GM19467 (cell line): ENCODE measurements at regions not wholly inside any gene's neighbourhood (a gene's known extent, or its start where the extent isn't known, plus 50 kb on each side); places are given as distances from the start of the nearest gene placed in this dataset.

Experiments used
- ATAC-seq: cut with Tn5 transposase; IDR thresholded peaks from one replicate; pipeline ENCODE4 v1.9.1; 2021; ENCODE audit warnings: mild to moderate bottlenecking, moderate library complexity; ENCODE audit not compliant: unreplicated experiment

DNA sequence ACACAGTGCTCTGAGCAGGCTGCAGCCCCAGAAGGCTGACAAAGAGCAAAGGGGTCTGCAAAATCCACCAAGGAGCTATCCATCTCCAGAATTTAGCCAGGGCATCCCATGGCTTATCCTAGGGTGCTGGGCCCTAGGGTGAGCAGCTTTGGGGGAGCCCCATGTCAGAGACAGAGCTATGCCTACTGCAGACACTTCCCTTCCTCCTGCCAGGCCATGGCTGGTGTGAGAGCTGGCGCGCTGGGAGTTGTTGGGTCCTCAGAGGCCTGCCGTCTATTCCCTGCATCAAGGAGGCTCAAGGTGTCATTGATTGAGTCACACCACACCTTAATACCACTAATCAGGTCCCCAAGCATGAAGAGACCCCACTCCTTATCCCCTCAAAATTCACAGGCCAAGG is 85.3 kb upstream of the TP53I11 start:
- no peak for ATAC-seq

DNA sequence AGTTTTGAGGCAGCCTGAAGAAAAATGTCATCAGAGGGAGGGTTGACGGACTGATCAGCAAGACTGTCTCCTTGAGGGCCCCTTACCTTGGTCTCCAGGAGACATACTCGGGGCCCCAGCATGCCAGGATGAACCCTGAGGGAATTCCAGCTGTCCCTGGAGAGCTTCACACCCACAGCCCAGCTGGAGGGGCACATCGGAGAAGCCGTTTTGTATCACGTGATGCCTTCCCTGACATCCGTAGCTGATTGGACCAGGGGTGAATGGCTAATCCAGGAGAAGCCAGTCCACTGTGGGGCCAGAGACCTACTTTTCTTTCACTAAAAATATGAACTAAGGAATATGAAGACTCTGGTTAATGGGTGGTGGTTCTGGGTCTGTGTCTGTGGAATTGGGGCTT is 86.0 kb upstream of the TP53I11 start:
- no peak for ATAC-seq

DNA sequence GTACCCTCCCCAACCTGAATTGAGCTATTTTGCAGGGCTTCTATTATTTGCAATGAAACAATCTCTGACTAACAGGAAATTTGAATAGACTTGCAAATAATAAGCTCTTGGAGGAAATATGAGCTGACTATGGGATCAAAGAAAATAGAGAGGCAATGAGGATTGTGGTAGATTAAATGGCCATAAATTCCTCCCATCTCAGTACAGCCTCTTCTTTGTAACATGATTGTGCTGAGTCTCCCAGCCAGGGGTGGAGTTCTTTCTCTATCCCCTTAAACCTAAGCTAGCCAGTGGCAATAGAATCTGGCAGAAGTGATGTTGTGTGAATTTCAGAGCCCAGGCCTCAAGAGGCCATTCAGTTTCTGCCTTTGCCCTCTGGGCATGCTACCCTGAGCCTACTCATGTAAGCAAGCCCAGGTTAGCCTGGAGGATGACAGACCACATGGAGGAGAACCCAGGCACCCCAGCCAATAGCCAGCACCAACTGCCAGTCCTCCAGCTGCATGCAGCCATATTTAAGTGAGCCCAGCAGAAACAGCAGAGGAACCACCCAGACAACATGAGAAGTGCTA is 86.8 kb upstream of the TP53I11 start:
- ATAC-seq, result no peak

DNA sequence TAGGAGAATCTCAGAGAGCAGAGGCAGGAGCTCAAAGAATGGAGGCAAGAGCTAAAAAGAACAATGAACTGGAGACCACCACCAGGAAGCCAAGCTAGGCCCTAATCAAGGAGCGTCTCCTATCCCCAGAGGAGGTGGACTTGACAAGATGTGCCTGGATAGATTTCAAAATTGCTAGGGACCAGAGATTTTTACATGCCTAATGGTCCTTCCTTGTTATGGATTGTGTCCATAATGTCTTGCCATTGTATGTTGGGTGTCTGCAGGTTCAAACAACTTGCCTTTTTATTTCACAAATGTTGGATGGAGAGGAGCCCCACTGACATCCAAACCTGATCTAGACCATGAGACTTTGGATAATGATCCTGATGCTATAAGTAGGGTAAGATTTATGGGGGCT is 88.2 kb upstream of the TP53I11 start:
- ATAC-seq, result no peak

DNA sequence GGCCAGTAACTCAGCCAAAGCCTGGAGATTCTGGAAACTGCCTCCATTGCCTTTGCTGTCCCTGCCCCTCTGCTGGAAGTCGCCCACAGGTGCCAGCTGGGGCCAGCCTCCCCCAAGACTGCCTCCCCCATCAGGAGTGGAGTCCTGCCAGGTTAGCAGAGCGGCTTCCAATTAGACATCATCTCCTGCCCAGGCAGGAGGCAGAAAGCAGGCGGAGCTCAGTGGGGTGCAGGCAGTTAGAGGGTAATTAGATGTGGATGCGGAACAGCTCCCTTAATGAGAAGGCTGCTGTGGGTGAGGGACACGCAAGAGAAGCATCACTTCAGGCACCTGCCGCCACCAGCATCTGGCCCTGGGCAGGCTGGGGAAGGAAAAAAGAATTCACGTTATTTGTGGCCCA is 90.9 kb upstream of the TP53I11 start:
- no peak for ATAC-seq

DNA sequence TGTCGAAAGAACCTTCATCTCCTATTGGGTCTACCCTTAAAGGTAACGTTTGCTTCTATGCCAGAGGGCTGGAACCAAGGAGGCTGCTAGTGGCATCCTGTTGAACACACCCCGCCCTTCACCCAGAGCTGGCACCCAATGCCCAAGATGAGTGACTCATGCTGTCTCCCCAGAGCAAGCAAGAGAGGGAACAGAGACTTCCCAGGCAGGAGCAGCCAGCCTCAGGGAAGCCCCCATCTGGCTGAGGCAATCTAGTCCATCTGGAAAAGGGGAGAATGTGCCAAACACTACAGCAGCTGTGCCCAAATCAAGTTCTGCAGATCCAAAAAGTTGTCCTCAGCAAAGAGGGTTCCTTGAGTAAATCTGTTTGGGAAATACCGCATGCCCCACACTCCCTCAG is 91.9 kb upstream of the TP53I11 start:
- ATAC-seq, result no peak

DNA sequence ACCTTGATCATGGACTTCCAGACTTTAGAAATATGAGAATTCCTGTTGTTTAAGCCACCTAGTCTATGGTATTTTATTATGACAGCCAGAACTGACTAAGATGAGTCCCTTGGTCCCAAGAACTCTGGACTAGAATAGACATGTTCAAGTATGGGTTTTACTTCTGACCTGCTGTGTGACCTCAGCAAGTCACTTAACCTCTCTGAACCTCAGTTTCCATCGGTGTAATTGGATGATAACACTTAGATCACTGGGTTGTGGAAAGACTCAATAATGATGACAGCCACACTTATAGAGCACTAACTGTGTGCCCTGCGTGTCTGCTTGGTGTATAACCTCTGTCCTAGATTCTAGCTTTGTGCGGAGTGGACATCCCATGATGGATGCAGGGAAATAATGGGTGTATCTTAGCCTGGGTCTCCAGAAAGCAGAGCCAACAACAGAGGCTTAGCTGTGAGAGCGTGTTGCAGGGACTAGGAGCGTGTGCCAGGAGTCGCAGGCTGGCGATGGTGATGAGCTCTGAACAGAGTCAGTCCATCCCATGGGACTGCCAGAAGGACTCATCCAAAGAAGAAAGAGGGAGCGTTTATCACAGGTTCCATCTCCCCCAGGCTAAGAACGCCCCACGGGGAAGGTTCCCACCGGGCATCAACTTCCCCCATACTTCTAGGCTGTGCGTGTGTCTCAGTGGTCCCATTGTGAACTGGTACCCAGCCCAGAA is 93.2 kb upstream of the TP53I11 start:
- no peak for ATAC-seq

DNA sequence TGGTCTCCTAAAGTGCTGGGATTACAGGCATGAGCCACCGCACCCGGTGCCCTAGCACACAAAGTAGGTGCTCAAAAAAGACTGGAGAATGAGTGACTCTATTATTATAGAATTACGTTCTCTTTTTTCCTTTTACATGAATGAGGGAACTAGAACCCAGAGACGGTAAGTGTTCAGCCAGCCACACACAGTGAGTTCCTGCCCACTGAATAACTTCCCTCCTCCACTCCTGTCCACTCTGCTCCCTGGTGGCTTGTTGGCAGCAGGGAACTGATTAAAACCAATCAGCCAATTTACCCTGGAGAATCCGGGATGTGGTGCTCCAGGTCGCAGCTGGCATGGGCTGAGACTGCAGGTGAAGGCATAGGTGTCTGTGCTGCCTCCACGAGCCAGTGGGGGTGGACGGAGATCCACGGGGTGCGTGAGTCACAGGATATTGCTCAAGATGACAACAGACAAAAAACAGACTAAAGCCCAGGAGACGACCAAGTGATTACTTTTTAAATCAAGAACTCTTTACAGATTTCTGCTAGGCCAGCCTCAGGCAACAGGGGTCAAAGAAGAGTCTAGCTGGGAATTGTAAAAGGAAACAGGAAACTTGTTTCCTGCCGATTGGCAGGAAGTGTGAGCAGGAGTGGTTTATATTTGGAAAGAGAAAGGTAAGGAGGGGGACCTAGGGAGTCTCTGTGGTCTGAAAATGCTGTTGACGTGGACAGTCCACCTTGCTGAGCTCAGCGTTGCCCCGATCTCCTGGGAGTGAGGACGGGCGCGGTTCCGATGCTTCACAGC is 95.2 kb upstream of the TP53I11 start:
- ATAC-seq, result no peak

DNA sequence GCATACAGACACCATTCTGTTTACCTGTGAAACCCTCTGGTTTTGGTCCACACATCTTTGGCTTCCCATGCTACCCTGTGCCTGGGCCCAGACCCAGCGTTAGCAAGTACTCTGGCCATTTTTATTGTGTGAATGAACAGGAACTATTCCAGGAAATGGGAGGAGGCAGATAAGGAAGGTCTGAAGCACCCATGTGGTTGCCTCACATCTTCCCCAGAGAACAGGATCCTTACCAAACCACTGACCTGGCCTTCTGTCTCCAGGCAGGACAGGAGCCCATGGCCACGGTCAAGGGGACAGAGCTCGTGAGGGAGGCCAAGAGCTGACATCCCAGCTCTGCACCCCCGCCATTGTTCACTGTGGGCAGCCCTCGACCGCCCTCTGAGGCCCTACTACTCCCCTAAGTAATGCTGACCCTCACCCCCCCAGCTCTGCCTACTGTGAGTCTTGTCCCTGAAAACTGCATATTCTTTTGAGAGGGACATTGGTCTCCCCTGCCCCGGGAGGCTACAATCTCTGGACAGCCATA is 97.7 kb upstream of the TP53I11 start:
- ATAC-seq, result no peak

DNA sequence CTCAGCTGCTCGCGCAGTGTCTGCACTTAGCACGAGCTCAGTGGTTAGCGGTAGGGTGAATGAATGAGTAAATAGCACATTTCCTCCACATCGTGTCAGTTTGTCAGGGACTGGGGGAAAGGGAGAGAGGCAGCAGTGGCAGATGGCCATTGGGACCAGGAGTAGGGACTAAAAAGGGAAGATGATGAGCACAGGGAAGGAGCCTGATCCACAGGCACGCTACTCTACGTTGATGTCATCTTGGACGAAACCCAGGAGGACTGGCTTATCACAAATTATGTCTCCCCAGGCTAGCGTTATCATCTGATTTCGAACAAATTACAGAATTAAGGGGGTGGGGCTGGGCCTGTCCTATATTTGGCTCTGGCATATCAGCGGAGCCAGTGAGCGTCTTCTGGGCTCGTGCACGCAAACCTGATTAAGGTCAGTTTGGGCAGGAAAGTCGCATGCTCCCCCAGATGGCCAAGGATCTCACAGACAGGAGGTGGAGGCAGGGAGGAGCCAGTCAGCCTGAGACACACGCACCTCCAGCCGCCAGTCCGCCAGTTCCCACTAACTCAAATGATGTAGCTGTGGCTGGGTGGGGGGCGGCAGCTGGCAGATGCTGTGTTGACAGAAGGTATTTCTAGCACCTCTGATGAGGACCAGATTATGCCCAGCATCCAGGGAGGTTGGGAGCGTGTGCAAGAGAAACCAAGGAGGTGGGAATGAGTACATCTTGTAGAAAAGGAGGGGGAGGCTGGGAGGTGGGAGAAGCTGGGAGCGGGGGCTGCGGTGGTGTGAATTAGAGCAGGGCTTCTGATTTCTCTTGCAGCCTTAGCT is 97.4 kb upstream of the PRDM11 start:
- no peak for ATAC-seq

DNA sequence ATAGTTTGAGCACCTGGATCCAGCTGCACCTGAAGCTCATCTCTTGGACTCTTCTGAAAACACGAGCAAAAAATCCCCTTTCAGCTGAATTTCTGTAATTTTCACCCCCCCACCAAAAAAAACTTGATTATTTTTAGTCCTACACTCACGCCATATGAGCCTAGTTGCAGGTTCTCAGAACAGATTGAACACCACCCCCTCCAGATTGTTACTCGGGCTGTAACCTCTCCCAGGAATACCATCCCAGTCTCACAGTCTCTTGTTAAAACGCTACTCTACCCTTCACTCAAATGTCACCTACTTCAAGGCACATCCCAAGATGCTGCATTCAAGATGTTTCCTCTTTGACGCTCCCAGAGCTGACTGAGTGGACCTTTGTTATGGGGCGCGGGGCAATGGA is 96.3 kb upstream of the PRDM11 start:
- ATAC-seq, result no peak

DNA sequence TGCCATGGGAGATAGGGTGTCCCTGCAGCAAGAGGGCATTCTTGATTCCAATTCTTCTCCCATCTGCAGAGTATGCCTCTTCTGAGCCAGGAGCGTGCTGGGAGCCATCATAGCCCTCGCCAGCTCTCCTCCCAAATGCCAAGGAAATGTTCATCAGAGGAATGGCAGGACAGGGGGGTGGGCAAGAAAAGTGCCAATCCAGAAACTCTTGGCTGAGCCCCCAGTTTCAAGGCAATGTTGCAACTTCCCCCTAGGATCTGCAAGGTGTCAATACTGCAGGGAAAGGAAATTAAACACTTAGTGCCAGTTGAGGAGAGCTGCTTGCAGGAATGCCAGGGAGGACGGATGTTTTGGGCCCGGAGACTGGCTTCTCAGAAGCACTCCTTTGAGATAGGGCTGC is 94.8 kb upstream of the PRDM11 start:
- no peak for ATAC-seq

DNA sequence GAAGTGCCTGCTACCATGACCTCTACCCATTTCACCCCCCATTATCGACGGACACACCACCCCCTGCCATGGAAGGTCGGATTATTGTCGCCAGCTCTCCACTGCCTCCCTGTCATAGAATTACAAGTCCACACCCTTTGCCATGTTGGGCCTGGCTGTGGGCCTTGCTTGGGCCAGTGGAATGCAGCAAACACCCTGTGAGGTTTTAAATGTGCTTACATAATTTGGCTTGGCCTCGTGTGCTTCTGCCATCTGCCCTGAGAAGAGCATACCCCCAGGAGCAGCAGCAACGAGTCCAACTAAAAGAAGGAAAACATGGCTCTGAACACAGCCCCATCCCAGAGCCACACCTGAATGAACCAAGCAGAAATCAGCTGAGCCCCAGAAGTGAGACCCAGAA is 94.1 kb upstream of the PRDM11 start:
- ATAC-seq, result no peak

DNA sequence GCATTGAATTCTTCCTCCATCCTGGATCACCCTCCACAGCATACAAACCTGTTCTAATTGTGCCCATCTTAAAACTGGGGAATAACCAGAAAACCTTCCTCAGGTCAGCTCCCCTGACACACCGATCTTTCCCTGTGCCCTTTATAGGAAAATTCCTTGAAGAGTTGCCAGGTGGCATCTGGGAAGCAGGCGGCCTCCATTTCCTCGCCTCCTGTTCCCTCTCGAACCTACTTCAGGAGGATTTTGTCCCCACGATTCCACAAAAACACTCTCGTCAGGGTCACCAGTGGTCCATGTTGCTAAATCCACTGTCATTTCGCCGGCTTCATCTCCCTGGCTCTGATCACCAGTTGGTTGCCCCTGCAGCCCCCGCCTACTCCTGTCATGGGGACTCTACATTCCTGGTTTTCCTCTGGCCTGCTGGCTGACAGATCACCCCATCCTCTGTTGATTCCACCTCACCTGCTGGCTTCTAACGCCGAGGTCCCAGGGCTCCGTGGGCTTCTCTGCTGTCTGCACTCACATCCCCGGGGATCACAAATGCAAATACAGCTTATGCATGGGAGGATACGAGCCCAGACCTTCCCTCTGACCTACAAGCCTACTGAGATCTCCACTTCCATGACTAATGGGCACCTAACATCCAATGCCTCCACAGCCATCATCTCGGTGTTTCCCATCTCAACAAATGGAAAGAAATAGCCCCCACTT is 92.5 kb upstream of the PRDM11 start:
- no peak for ATAC-seq

DNA sequence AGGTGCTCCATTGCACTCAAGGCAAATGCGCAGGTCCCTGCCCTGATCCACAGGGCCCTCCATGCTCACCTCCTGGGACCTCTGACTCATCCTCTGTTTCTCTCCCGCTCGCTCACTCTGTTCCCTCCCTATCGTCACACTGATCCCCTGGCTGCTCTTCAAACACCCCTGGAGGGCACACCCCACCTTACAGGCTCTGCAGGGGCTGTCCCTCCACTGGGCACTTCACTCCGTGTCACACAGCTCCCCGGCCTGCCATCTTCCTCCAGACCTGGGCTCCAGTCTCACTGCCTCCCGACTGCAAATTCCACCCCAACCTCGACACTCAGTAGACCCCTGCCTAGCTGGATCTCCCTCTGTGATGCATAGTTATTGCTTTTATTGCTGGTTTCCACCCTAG is 91.5 kb upstream of the PRDM11 start:
- ATAC-seq, result no peak

DNA sequence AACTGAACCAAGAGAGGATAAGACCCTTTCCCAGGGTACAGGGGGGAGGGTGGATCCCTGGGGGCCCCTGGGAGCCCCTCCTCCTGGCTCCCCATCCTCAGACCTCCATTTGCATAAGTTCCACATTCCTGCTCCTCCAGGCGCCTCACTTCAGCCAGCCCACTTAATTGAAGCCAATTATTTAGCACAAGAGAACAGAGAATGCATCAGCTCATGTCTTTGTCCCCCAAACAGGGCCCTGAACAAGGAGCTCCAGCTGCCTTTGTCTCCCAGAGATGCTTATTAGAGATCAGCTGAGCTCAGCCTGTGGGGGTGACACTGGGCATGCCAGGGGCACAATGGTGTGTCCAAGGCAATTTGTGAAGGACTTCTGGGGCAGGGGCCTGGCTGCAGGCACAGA is 89.9 kb upstream of the PRDM11 start:
- no peak for ATAC-seq

DNA sequence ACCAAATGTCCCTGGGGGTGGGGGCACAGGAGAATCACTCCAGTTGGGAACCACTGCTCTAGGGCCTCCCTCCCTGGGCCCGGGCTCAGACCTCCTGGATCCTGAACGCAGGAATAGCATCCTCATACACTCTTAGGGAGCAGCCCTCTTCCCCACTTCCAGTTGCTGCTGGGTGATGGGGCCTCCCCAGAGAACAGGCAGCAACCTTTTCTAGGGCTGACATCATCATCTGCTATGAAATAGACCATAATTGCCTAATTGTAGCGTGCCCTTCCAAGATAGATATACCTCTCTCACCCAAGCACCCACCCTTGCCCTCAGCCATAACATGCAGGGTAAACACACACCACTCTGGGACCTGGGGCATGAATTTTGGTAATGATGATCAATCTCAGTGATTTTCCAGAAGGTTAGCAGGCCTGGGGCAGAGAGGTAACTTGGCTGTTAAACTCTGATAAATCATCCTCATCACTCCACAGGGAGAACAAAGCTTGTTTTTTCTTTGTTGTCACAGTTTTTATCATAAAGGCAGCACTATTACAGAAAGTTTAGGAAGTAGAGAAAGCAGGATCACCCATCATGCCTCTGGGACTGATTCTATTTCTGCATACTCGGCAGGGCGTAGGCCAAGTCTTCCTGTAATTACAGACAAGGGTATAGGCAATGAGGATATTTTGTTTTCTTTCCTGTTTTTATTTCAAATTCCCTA is 88.3 kb upstream of the PRDM11 start:
- no peak for ATAC-seq

DNA sequence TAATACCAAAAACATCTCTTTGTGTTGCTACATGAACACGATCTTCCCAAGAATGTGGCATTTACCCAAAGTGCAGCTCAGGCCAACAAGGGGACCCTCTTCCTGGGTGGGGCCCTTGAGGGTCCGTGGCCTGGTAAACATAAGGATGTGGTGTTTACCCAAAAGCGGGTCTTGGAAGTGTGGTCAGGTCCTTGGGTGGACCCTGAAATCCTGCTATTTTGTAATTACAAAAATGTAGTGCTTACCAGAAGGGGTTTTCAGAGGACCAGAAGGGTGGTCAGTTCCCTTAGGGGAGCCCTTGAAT is 87.8 kb upstream of the PRDM11 start:
- no peak for ATAC-seq

DNA sequence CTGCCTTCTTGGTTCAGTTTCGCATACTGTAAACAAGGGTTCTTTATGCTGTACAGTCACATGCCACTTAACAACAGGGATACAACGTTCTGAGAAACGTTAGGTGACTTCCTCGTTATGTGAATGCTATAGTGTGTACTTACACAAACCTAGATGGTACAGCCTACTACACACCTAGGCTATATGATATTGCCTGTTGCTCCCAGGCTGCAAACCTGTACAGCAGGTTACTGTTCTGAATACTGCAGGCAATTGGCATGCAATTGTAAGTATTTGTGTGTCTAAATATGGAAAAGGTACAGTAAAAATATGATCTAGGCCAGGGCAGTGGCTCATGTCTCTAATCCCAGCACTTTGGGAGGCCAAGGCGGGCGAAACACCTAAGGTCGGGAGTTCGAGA is 85.7 kb upstream of the PRDM11 start:
- no peak for ATAC-seq

DNA sequence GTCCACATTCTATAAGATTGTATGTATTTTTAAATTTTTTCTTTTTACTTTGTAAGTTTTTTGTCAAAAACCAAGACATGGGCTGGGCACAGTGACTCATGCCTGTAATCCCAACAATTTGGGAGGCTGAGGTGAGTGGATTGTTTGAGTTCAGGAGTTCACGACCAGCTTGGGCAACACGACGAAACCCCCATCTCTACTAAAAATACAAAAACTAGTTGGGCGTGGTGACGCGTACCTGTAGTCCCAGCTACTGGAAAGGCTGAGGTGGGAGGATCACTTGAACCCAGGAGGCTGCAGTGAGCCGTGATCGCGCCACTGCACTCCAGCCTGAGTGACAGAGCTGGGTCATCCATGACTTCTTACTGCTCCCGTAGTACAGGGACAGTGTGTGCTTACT is 84.8 kb upstream of the PRDM11 start:
- no peak for ATAC-seq
